Hepatocyte (in vitro differentiated cells): ENCODE measurements at regions not wholly inside any gene's neighbourhood (a gene's known extent, or its start where the extent isn't known, plus 50 kb on each side); places are given as distances from the start of the nearest gene placed in this dataset.

Experiments
- DNase-seq: peaks from one replicate; pipeline ENCODE4 v3.0.0-alpha.2; 2016; ENCODE audit warnings: low spot score
- H2AFZ ChIP-seq: fragments of 200-600 bp; sonication (generic); 2 replicates; pipeline ENCODE4 v1.6.0; 2016; ENCODE audit warnings: antibody characterized with exemption, mild to moderate bottlenecking
- H3K27ac ChIP-seq: fragments of 200-600 bp; sonication (generic); 2 replicates; pipeline ENCODE4 v1.5.1; 2016; ENCODE audit warnings: mild to moderate bottlenecking
- H3K27me3 ChIP-seq: fragments of 200-600 bp; sonication (generic); 2 replicates; pipeline ENCODE4 v1.6.1; 2016
- H3K36me3 ChIP-seq: fragments of 200-600 bp; sonication (generic); replicated peaks from 2 replicates; pipeline ENCODE4 v1.5.1; 2016; ENCODE audit warnings: low read depth; ENCODE audit not compliant: insufficient read depth
- H3K4me1 ChIP-seq: fragments of 200-600 bp; sonication (generic); 2 replicates; pipeline ENCODE4 v1.5.1; 2016; ENCODE audit warnings: mild to moderate bottlenecking, moderate library complexity; ENCODE audit not compliant: insufficient read depth
- H3K4me2 ChIP-seq: fragments of 200-600 bp; sonication (generic); 2 replicates; pipeline ENCODE4 v1.6.0; 2016
- H3K4me3 ChIP-seq: fragments of 200-600 bp; sonication (generic); 2 replicates; pipeline ENCODE4 v1.5.1; 2016; ENCODE audit warnings: mild to moderate bottlenecking
- H3K79me2 ChIP-seq: fragments of 200-600 bp; sonication (generic); 2 replicates; pipeline ENCODE4 v1.6.0; 2017; ENCODE audit warnings: mild to moderate bottlenecking
- H3K9me2 ChIP-seq: fragments of 200-600 bp; sonication (generic); replicated peaks from 2 replicates; pipeline ENCODE4 v1.6.0; 2017; ENCODE audit warnings: mild to moderate bottlenecking; ENCODE audit not compliant: insufficient read depth
- H3K9me3 ChIP-seq: fragments of 200-600 bp; sonication (generic); 2 replicates; pipeline ENCODE4 v1.5.1; 2016; ENCODE audit warnings: low read depth, mild to moderate bottlenecking
- H4K20me1 ChIP-seq: fragments of 200-600 bp; sonication (generic); 2 replicates; pipeline ENCODE4 v1.6.0; 2016; ENCODE audit warnings: mild to moderate bottlenecking; ENCODE audit not compliant: insufficient read depth, poor library complexity, severe bottlenecking
- CTCF ChIP-seq: fragments of 200-600 bp; sonication (generic); IDR thresholded peaks from 2 replicates; pipeline ENCODE4 v1.5.1; 2016; ENCODE audit warnings: antibody characterized with exemption, mild to moderate bottlenecking; ENCODE audit not compliant: poor library complexity
- EZH2 ChIP-seq: fragments of 200-600 bp; sonication (generic); IDR thresholded peaks from 2 replicates; pipeline ENCODE4 v1.6.1; 2016; ENCODE audit warnings: antibody characterized with exemption, mild to moderate bottlenecking, borderline replicate concordance
- EZH2phosphoT487 ChIP-seq: fragments of 200-600 bp; sonication (generic); IDR thresholded peaks from one replicate; pipeline ENCODE4 v1.6.1; 2018; ENCODE audit warnings: antibody characterized with exemption, mild to moderate bottlenecking, low read depth, moderate library complexity; ENCODE audit not compliant: unreplicated experiment, severe bottlenecking
- WGBS: methylation state at CpG from one replicate; pipeline ENCODE4 v1.1.6; 2016; ENCODE audit warnings: low lambda C conversion rate; ENCODE audit errors: missing lambda C conversion rate; 5-methylcytosine and 5-hydroxymethylcytosine counted together

DNA sequence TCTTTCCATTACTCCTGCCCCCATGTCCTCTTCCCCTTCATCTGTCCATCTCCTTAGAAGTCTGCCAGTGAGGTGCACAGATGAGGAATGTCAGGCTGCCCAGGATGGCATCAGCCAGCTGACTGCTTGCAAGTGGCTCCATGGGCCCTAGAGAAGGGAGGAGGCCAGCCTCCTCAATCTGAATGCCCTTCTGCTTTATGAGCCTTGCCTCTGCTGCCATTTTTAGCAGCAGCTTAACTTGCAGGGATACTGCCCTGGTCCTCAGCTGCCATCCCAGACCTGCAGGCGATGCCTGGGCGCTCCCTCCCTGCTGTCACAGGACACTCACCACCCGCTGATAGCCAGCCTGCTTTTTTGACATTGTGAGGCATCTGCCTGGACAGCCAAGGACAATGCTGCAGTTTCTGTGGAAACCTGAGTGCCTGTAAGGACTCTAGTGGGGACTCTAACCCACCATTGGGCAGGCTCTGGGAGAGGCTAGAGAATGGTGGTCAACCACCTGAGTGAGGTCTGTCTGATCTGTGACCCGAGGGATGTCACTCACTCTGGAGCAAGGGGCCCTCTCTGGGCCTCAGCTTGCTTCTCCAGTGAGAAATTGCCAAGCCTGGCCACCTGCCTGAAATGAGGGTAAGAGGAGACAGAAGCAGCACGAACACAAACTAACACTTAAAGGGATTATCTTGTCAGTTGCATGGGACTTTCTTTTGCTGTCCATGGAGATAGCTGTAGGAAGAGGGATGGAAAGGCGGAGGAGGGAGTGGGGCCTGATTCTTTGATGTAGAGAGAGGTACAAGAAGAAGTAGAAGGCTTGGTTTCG is 185.0 kb downstream of the MIS18A start:
- Histone ChIP-seq H3K27ac (no peak overlapping the region), H2AFZ (no peak overlapping the region), H3K4me3 (no peak overlapping the region), H3K36me3 (no peaks in the 10 kb centered on the region), H3K79me2 (no peaks in the 10 kb centered on the region), H4K20me1 (no peaks in the 10 kb centered on the region), H3K27me3 (no peaks in the 10 kb centered on the region), H3K9me2 (no peaks in the 10 kb centered on the region), H3K4me1 (no peaks in the 10 kb centered on the region), H3K9me3 (no peaks in the 10 kb centered on the region), H3K4me2 (no peak overlapping the region)
- TF ChIP-seq EZH2 (no peak), EZH2phosphoT487 (no peak), CTCF (no peak)
- no peak for DNase-seq
- 79% methylated on average over 7 of the region's 7 CpGs for WGBS

DNA sequence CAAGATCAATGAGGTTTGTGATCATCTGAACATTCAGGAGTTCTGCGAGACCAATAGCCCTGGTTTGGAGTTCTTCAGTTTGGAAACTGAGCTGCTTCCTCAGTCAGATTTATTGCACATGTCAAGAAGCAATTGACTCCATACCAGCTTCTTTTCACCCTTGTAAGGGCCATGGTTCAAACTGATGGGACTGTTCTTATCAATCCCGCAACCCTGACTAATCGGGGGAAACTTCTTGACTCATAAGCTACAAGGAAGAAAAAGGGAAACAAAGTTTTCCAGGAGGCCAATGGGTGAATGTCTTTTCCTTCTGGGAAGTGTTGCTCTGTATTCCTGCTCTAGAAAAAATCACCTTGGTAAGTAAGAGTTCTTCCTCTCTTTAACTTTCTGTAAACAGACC is 187.9 kb downstream of the MIS18A start:
- peak overlapping the region; percentile 34 for H3K27ac ChIP-seq

DNA sequence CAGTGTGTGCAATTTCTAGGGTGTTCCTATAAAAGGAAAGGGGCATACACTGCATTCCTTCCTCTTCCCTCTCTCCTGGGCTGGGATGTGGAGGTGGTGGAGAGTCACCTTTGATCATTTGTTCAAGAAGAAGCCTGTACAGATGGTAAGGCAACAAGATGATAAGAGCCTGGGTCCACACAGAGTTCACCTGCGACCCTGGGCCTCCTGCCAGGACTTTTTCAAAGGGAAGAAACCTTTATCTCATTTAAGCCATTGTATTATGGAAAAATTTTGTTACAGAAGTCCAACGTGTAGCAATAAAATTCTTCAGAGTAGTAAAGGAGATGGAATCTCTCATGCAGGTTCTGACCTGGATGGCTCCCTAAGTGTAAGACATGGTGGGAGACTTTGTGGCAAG is 189.1 kb downstream of the MIS18A start:
- H3K79me2 ChIP-seq = no peaks in the 10 kb centered on the region
- peak; percentile 35 for DNase-seq
- no peak overlapping the region for H3K4me2 ChIP-seq
- H4K20me1 ChIP-seq = no peaks in the 10 kb centered on the region
- H3K9me2 ChIP-seq = no peaks in the 10 kb centered on the region
- H2AFZ ChIP-seq = no peak overlapping the region
- no peaks in the 10 kb centered on the region for H3K27me3 ChIP-seq
- no peaks in the 10 kb centered on the region for H3K4me1 ChIP-seq
- 54% methylated on average over 2 of the region's 2 CpGs for WGBS
- TF ChIP-seq EZH2 (no peak), CTCF (no peak), EZH2phosphoT487 (no peak)
- no peaks in the 10 kb centered on the region for H3K36me3 ChIP-seq
- H3K4me3 ChIP-seq = no peak overlapping the region
- no peaks in the 10 kb centered on the region for H3K9me3 ChIP-seq
- peak overlapping the region; percentile 20 for H3K27ac ChIP-seq

More for the DNA sequence above, 187.9 kb downstream of the MIS18A start:
- Histone ChIP-seq H3K4me2 (no peak overlapping the region), H3K4me3 (no peak overlapping the region), H3K27me3 (no peaks in the 10 kb centered on the region), H3K9me3 (no peaks in the 10 kb centered on the region), H2AFZ (no peak overlapping the region), H3K79me2 (no peaks in the 10 kb centered on the region), H3K9me2 (no peaks in the 10 kb centered on the region), H3K36me3 (no peaks in the 10 kb centered on the region), H3K4me1 (no peaks in the 10 kb centered on the region), H4K20me1 (no peaks in the 10 kb centered on the region)
- TF ChIP-seq EZH2 = no peak
- no peak for TF ChIP-seq EZH2phosphoT487
- no peak for TF ChIP-seq CTCF
- no peak for DNase-seq
- 66% methylated on average over 3 of the region's 3 CpGs for WGBS
